ENCODE measurements at regions not wholly inside any gene's neighbourhood (a gene's known extent, or its start where the extent isn't known, plus 50 kb on each side); places are given as distances from the start of the nearest gene placed in this dataset.

DNA sequence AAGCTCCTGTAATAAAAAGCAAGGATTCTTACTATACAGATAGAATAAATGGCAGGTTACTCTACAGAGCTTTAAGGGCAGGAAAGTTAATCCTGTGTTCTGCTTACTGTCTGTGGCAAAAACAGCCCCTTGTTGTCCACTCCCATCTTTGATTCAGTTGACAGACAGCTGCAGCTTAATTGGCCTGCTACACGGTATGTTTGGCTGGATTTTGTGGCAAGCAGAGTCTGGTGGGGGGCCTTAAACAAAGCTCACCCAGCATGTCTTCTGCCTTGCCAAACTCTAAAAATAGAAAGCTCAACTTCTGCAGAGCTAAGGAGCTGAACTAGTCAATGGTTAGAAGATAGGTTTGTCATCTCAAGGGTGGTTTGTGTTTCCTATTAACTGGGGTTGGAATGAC is 407.2 kb downstream of the HLX start:
- DNase-seq (ENCODE audit: low read depth, low spot score) (no peak), ATAC-seq (no peak), FAIRE-seq (no peak)
- in situ Hi-C loops (cut with MboI) (no loop called here), intact Hi-C loops (cut with micrococcal nuclease; ENCODE audit: unreplicated experiment) (no loop called here)
- H3K27me3 ChIP-seq (replicated peaks in 1 of 2; ENCODE audit: control insufficient read depth in 2 of 2, insufficient read depth in 2 of 2, low read length in 1 of 2): no peaks in the 10 kb centered on the region; a peak in 1 of 4 replicates
- H3K9me3 ChIP-seq (replicated peaks; ENCODE audit: control insufficient read depth, insufficient read depth, low read length): no peaks in the 10 kb centered on the region
- ChIA-PET SMC1A (ENCODE audit: uncharacterized antibody, unreplicated experiment) (interaction anchor here (0.6 kb wide), 1 partner anchor 22 kb away, joined by 3 read pairs; no protein-coding TSS in a partner anchor), RAD21 (ENCODE audit: unreplicated experiment) (no interaction called here), POLR2A (no interaction called here), CTCF (interaction anchor here (1.1 kb wide), 1 partner anchor 10 kb away, joined by 3 read pairs; no protein-coding TSS in a partner anchor)
- H3K4me1 ChIP-seq (ENCODE audit: control insufficient read depth, insufficient read depth, low read length): no peaks in the 10 kb centered on the region
- H3K36me3 ChIP-seq (ENCODE audit: control insufficient read depth in 2 of 2, insufficient read depth in 2 of 2, low read length in 1 of 2): no peaks in the 10 kb centered on the region
- BruUV-seq (replicated peaks): no TSS peak
- H3K27ac ChIP-seq (ENCODE audit: control insufficient read depth, insufficient read depth): no peak overlapping the region
- no peaks in the 10 kb centered on the region for H3K79me2 ChIP-seq (ENCODE audit: control insufficient read depth, insufficient read depth, low read length)
- H4K20me1 ChIP-seq (ENCODE audit: control insufficient read depth, insufficient read depth): no peaks in the 10 kb centered on the region
- H2AFZ ChIP-seq (ENCODE audit: control insufficient read depth, low read depth, low read length): no peak overlapping the region
- 27% methylated on average over 1 of the region's 1 CpG for WGBS (ENCODE audit: insufficient coverage, insufficient replicate concordance, low lambda C conversion rate, missing lambda C conversion rate)
- no peak overlapping the region for H3K4me2 ChIP-seq (ENCODE audit: control insufficient read depth, insufficient read depth)
- H3K9ac ChIP-seq (ENCODE audit: control insufficient read depth, insufficient read depth, low read length): no peak overlapping the region
- TF ChIP-seq ZZZ3 (IDR thresholded peaks at IDR 0.05; ENCODE audit: control insufficient read depth, insufficient read length, low read depth) (no peak), SIX5 (IDR thresholded peaks at IDR 0.05; ENCODE audit: low read depth, low read length, severe bottlenecking) (no peak), MYC (IDR thresholded peaks at IDR 0.05; ENCODE audit: insufficient read depth, insufficient read length, insufficient replicate concordance, low read length, severe bottlenecking) (no peak), KDM1A (IDR thresholded peaks at IDR 0.05; ENCODE audit: borderline replicate concordance) (no peak), TCF12 (IDR thresholded peaks at IDR 0.05; ENCODE audit: low read depth, low read length) (no peak), BRCA1 (IDR thresholded peaks at IDR 0.05; ENCODE audit: low read depth, low read length) (no peak), KLF5 (IDR thresholded peaks at IDR 0.05; ENCODE audit: partially characterized antibody) (no peak), CEBPB (IDR thresholded peaks at IDR 0.05; ENCODE audit: borderline replicate concordance in 1 of 2, low read depth in 2 of 2, low read length in 2 of 2) (no peak), CTCF (IDR thresholded peaks at IDR 0.05 in 2 of 3, conservative IDR thresholded peaks at IDR 0.05 in 1 of 3; ENCODE audit: control insufficient read depth in 2 of 3, extremely low read depth in 1 of 3, insufficient read depth in 1 of 3, low read depth in 3 of 3, low read length in 3 of 3) (no peak), NFXL1 (IDR thresholded peaks at IDR 0.05; ENCODE audit: borderline replicate concordance) (no peak), ASH2L (IDR thresholded peaks at IDR 0.05; ENCODE audit: borderline replicate concordance, low read depth) (no peak), POLR2A (IDR thresholded peaks at IDR 0.05; ENCODE audit: low read depth, low read length) (no peak), PAX5 (IDR thresholded peaks at IDR 0.05; ENCODE audit: borderline replicate concordance, low read depth, low read length) (no peak), PAX8 (IDR thresholded peaks at IDR 0.05) (no peak), NR2C2 (IDR thresholded peaks at IDR 0.05; ENCODE audit: borderline replicate concordance, control insufficient read depth, insufficient read length, low read depth) (no peak), ZNF207 (IDR thresholded peaks at IDR 0.05; ENCODE audit: borderline replicate concordance) (no peak), FOXK2 (IDR thresholded peaks at IDR 0.05) (no peak), IKZF2 (IDR thresholded peaks at IDR 0.05) (no peak)
- TF ChIP-seq, protein P1, sequence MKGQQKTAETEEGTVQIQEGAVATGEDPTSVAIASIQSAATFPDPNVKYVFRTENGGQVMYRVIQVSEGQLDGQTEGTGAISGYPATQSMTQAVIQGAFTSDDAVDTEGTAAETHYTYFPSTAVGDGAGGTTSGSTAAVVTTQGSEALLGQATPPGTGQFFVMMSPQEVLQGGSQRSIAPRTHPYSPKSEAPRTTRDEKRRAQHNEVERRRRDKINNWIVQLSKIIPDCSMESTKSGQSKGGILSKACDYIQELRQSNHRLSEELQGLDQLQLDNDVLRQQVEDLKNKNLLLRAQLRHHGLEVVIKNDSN (IDR thresholded peaks at IDR 0.05; ENCODE audit: borderline replicate concordance, extremely low read length, insufficient read depth, low read depth, low read length): no peak
- TF ChIP-seq, protein P2, sequence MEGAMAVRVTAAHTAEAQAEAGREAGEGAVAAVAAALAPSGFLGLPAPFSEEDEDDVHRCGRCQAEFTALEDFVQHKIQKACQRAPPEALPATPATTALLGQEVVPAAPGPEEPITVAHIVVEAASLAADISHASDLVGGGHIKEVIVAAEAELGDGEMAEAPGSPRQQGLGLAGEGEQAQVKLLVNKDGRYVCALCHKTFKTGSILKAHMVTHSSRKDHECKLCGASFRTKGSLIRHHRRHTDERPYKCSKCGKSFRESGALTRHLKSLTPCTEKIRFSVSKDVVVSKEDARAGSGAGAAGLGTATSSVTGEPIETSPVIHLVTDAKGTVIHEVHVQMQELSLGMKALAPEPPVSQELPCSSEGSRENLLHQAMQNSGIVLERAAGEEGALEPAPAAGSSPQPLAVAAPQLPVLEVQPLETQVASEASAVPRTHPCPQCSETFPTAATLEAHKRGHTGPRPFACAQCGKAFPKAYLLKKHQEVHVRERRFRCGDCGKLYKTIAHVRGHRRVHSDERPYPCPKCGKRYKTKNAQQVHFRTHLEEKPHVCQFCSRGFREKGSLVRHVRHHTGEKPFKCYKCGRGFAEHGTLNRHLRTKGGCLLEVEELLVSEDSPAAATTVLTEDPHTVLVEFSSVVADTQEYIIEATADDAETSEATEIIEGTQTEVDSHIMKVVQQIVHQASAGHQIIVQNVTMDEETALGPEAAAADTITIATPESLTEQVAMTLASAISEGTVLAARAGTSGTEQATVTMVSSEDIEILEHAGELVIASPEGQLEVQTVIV (IDR thresholded peaks at IDR 0.05; ENCODE audit: borderline replicate concordance, partially characterized antibody): no peak
- H3K4me3 ChIP-seq: no peak overlapping the region
